ENCODE measurements at regions not wholly inside any gene's neighbourhood (a gene's known extent, or its start where the extent isn't known, plus 50 kb on each side); places are given as distances from the start of the nearest gene placed in this dataset.

GRCh38 chr9:13675638-13676000, 396.1 kb upstream of the MPDZ start:
- TF ChIP-seq, protein P1, sequence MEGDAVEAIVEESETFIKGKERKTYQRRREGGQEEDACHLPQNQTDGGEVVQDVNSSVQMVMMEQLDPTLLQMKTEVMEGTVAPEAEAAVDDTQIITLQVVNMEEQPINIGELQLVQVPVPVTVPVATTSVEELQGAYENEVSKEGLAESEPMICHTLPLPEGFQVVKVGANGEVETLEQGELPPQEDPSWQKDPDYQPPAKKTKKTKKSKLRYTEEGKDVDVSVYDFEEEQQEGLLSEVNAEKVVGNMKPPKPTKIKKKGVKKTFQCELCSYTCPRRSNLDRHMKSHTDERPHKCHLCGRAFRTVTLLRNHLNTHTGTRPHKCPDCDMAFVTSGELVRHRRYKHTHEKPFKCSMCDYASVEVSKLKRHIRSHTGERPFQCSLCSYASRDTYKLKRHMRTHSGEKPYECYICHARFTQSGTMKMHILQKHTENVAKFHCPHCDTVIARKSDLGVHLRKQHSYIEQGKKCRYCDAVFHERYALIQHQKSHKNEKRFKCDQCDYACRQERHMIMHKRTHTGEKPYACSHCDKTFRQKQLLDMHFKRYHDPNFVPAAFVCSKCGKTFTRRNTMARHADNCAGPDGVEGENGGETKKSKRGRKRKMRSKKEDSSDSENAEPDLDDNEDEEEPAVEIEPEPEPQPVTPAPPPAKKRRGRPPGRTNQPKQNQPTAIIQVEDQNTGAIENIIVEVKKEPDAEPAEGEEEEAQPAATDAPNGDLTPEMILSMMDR (conservative IDR thresholded peaks at IDR 0.05; ENCODE audit: low read depth, low read length) = no peak
- no peak for DNase-seq (ENCODE audit: low read depth)
- no peak overlapping the region for H3K4me3 ChIP-seq (ENCODE audit: low read length)

DNA sequence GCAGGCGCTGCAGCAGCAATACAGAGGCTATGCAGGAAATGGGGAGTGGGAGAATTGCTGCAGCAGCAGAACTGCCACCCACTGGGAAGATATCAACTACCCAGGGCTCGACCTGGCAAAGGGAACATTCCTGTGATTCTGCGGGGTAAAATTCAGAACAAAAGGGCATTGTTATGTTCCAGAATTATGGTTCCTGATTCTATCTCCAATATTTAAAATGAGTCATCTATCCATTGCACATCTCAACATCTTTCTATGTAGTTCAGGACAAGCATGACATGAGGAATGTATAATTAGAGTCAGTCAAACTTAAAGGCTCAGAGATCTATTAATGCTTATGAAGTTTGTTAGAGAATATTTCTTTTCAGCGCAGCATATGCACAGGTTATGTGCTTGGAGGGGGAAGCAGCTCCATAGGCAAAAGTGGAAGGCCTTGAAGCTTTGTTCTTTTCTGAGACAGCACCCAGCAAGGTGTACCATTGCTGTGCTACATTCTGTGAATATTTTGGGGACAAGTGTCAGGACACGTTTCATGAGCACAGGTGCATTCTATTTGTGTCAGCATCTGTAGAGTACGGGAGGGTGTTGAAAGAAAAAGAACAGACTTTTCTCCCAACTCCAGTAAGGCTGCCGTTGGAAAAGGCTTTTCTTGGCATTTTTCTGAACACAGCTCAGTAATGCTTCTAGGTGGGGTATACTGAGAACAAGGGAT, 395.6 kb upstream of the MPDZ start:
- TF ChIP-seq, protein P1 (conservative IDR thresholded peaks at IDR 0.05; ENCODE audit: low read depth, low read length) = no peak
- no peak overlapping the region for H3K4me3 ChIP-seq (ENCODE audit: low read length)
- DNase-seq (ENCODE audit: low read depth) = no peak

- TF ChIP-seq, protein P1 (conservative IDR thresholded peaks at IDR 0.05; ENCODE audit: low read depth, low read length) = no peak
- no peak for DNase-seq (ENCODE audit: low read depth)
- no peak overlapping the region for H3K4me3 ChIP-seq (ENCODE audit: low read length)
Measured at GRCh38 chr9:13673348-13673747, 393.9 kb upstream of the MPDZ start.

DNA sequence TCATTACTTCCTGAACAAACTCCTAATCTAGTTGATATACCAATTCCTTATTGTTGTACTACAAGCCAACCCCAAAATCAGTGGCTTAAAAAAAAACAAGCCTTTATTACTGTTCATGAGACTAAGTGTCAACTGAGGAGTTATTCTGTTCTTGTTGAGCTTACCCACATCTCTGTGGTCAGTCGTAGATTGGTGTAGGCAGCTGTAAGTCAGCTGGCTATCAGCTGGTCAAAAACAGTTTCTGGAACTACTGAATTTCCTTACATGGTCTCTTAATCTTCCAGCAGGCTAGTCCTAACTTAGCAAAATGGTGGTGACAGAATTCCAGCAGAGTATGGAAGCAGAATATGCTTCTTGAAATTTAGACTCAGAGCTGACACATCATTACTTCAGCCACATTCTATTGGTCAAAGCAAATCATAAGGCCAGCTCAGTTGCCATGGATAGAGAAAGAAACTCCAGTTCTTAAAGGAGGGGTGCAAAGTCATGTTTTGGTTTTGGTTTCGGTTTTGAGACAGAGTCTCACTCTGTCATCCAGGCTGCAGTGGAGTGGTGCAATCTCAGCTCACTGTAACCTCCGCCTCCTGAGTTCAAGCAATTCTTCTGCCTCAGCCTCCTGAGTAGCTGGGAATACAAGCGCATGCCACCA, 386.1 kb upstream of the MPDZ start:
- no peak overlapping the region for H3K4me3 ChIP-seq (ENCODE audit: low read length)
- DNase-seq (ENCODE audit: low read depth) = no peak
- TF ChIP-seq, protein P1 (conservative IDR thresholded peaks at IDR 0.05; ENCODE audit: low read depth, low read length) = no peak

DNA sequence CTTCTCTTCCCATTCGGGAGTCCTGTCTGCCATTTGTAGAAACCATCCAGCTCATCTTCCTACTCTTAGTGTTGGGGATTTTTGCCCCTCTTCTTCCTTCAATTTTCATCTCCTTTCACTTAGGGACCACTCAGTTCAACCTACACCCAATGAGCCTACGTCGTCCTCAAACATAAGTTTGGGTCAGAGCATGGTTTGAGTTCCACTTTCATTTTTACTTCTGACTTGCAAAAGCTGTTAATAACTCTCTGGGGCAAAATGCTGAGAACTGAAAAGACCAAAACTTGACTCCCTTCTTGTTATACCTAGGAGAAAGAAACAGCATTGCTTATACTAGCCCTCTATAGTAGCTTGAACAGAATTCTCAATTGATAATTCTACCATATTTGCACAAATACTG, 381.5 kb upstream of the MPDZ start:
- TF ChIP-seq, protein P1 (conservative IDR thresholded peaks at IDR 0.05; ENCODE audit: low read depth, low read length) = no peak
- H3K4me3 ChIP-seq (ENCODE audit: low read length) = no peak overlapping the region
- DNase-seq (ENCODE audit: low read depth) = no peak

DNA sequence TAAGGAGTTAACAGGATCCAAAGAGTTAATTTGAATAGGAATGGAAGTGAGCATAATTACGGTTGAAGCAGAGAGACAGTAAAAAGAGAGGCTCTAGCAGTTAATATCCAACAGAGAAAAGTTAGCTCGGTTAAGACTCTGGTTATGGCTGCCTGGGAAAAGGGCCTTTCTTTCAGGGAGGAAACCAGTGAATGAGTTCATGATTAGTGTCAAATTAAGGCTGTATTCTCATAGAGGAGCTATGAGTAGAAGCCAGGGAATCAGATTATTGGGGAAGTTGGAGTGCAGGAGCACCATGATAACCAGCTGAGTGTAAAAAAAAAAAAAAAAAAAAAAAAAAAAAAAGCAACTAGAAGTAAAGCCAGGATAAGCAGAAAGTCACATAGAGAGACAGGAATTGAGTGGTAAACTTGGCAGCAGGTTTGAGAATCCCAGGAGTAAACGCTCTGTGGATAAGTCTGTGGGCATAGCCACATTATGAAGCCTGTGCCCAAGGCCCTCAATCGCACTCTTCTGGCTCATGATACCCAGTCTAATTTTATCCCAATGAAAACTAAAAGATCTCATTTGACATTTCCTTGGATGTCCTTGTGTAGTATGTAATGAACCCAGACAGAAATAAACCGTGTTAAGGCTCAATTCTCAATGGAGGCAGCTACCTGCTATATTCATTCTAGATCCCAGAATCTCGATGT, 372.6 kb upstream of the MPDZ start:
- TF ChIP-seq, protein P1 (conservative IDR thresholded peaks at IDR 0.05; ENCODE audit: low read depth, low read length) = no peak
- no peak for DNase-seq (ENCODE audit: low read depth)

More for the DNA sequence above, 372.6 kb upstream of the MPDZ start:
- no peak overlapping the region for H3K4me3 ChIP-seq (ENCODE audit: low read length)
